Skeletal muscle satellite cell (primary cell): ENCODE measurements at regions not wholly inside any gene's neighbourhood (a gene's known extent, or its start where the extent isn't known, plus 50 kb on each side); places are given as distances from the start of the nearest gene placed in this dataset.

ENCODE experiments used
- H3K27me3 ChIP-seq: 2 replicates; pipeline ENCODE4 v1.7.0; 2013; ENCODE audit warnings: low read length; ENCODE audit not compliant: control insufficient read depth, insufficient read depth
- H3K36me3 ChIP-seq: 2 replicates; pipeline ENCODE4 v1.7.0; 2013; ENCODE audit warnings: mild to moderate bottlenecking, control low read depth, low read length; ENCODE audit not compliant: insufficient read depth
- H3K4me1 ChIP-seq: 2 replicates; pipeline ENCODE4 v1.7.0; 2013; ENCODE audit warnings: low read length; ENCODE audit not compliant: control insufficient read depth, insufficient read depth
- H3K4me2 ChIP-seq: 2 replicates; pipeline ENCODE4 v1.7.0; 2013; ENCODE audit warnings: mild to moderate bottlenecking, low read length
- H3K4me3 ChIP-seq: 2 replicates; pipeline ENCODE4 v1.7.0; 2013; ENCODE audit warnings: low read length
- H3K9ac ChIP-seq: 2 replicates; pipeline ENCODE4 v1.7.0; 2013; ENCODE audit warnings: mild to moderate bottlenecking, low read depth, low read length, moderate library complexity
- H3K9me3 ChIP-seq: replicated peaks from 2 replicates; pipeline ENCODE4 v1.7.0; 2013; ENCODE audit warnings: mild to moderate bottlenecking, control low read depth, low read length

GRCh38 chr11:134630861-134631260 lies 218.8 kb upstream of the B3GAT1 start:
- Histone ChIP-seq H3K9ac (no peak overlapping the region), H3K4me2 (no peak overlapping the region), H3K9me3 (peaks cover 17% of the 10 kb centered on the region), H3K4me3 (no peak overlapping the region), H3K4me1 (no peaks in the 10 kb centered on the region), H3K36me3 (no peaks in the 10 kb centered on the region), H3K27me3 (no peaks in the 10 kb centered on the region)

GRCh38 chr11:134628426-134628825 lies 216.4 kb upstream of the B3GAT1 start:
- Histone ChIP-seq H3K36me3 (no peaks in the 10 kb centered on the region), H3K27me3 (no peaks in the 10 kb centered on the region), H3K9ac (no peak overlapping the region), H3K4me2 (no peak overlapping the region), H3K4me1 (no peaks in the 10 kb centered on the region), H3K9me3 (peaks cover 20% of the 10 kb centered on the region), H3K4me3 (no peak overlapping the region)

GRCh38 chr11:134626032-134626431 lies 214.0 kb upstream of the B3GAT1 start:
- H3K4me1 ChIP-seq = no peaks in the 10 kb centered on the region
- no peaks in the 10 kb centered on the region for H3K27me3 ChIP-seq
- no peak overlapping the region for H3K9ac ChIP-seq
- H3K36me3 ChIP-seq = no peaks in the 10 kb centered on the region
- peaks cover 25% of the 10 kb centered on the region for H3K9me3 ChIP-seq
- H3K4me3 ChIP-seq = no peak overlapping the region
- no peak overlapping the region for H3K4me2 ChIP-seq

GRCh38 chr11:134625631-134626030 lies 213.6 kb upstream of the B3GAT1 start:
- Histone ChIP-seq H3K4me1 (no peaks in the 10 kb centered on the region), H3K4me2 (no peak overlapping the region), H3K27me3 (no peaks in the 10 kb centered on the region), H3K9ac (no peak overlapping the region), H3K4me3 (no peak overlapping the region), H3K9me3 (peaks cover 25% of the 10 kb centered on the region), H3K36me3 (no peaks in the 10 kb centered on the region)

DNA sequence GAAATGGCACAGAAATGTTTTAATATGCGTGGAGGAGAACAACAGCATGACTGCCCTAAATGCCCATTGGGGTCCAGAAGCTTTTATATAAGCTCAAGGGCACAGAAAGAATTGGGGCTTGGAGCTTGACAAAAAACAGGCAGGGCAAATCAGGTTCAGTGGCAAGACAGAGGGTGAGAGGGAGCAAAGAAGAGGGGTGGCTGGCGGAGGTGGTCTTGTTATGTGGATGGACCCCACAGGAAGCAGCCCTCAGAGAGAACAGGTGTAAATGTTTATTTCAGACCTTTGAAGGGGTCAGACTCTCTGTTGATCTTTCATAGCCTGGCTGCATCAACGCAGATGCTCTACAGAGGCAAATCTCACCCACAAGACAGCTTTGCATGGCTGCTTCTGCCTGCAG lies 213.1 kb upstream of the B3GAT1 start:
- H3K9ac ChIP-seq = no peak overlapping the region
- peaks cover 25% of the 10 kb centered on the region for H3K9me3 ChIP-seq
- no peaks in the 10 kb centered on the region for H3K27me3 ChIP-seq
- H3K4me2 ChIP-seq = no peak overlapping the region
- no peaks in the 10 kb centered on the region for H3K4me1 ChIP-seq
- no peak overlapping the region for H3K4me3 ChIP-seq
- H3K36me3 ChIP-seq = no peaks in the 10 kb centered on the region

DNA sequence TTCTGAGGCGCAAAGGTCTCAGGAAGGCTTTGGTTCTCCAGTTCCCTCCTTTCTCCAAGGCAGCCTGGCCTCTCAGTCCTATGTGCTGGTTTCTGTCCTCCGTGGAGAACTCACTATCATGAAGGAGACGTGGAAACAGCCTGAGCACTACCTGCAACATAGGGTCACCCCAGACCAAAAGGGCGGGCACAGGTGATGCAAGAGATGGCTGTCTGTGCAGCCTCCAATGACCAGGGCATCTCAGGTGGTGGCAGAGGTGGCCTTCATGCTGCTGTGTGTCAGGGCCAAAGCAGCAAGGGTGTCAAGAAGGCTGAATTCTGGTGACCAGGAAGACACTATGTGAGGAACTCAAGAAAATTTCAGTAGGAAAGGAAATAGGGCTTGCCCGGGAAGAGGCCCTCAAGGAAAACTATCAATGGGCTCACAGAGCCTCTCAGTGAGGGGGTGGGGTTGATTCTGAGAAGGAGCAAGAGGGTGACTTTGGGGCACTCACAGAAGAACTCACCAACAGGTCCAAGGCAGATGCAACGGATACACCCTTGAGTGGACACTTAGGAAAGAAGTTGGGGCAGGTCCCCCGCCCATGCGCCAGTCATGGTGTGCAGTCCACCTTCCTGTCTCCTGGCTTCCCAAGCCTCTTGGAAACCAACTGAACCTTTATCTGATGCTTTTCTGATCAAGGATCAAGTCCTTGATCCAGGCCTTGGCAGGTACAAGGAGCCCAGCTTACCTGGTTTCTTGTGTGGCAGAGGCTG lies 212.3 kb upstream of the B3GAT1 start:
- peaks cover 25% of the 10 kb centered on the region for H3K9me3 ChIP-seq
- H3K4me2 ChIP-seq = no peak overlapping the region
- H3K4me3 ChIP-seq = no peak overlapping the region
- H3K4me1 ChIP-seq = no peaks in the 10 kb centered on the region
- no peaks in the 10 kb centered on the region for H3K27me3 ChIP-seq
- no peak overlapping the region for H3K9ac ChIP-seq
- no peaks in the 10 kb centered on the region for H3K36me3 ChIP-seq

- no peaks in the 10 kb centered on the region for H3K36me3 ChIP-seq
- peaks cover 30% of the 10 kb centered on the region for H3K9me3 ChIP-seq
- no peak overlapping the region for H3K4me2 ChIP-seq
- no peaks in the 10 kb centered on the region for H3K27me3 ChIP-seq
- H3K9ac ChIP-seq = no peak overlapping the region
- H3K4me3 ChIP-seq = no peak overlapping the region
- no peaks in the 10 kb centered on the region for H3K4me1 ChIP-seq
These were observed 211.7 kb upstream of the B3GAT1 start for GRCh38 chr11:134623711-134624110.

- H3K27me3 ChIP-seq = no peaks in the 10 kb centered on the region
- H3K4me2 ChIP-seq = no peak overlapping the region
- H3K9ac ChIP-seq = no peak overlapping the region
- H3K4me1 ChIP-seq = no peaks in the 10 kb centered on the region
- H3K4me3 ChIP-seq = no peak overlapping the region
- no peaks in the 10 kb centered on the region for H3K36me3 ChIP-seq
- H3K9me3 ChIP-seq = peaks cover 22% of the 10 kb centered on the region
These were observed 210.4 kb upstream of the B3GAT1 start for GRCh38 chr11:134622458-134622857.

DNA sequence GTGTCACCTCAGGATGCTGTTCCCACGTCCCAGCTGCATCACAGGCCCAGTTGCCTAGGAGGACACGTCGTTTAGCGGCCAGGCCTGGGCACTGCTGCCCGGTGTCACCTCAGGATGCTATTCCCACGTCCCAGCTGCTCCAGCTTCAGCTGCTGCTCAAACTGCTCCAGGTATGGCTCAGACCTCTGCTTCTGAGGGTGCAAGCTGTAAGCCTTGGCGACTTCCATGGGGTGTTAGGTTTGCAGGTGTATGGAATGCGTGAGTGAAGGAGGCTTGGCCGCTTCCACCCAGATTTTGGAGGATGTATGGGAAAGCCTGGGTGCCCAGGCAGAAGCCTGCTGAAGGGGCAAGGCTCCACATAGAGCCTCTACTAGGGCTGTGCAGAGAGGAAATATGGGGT lies 205.3 kb upstream of the B3GAT1 start:
- Histone ChIP-seq H3K4me1 (no peaks in the 10 kb centered on the region), H3K4me2 (no peak overlapping the region), H3K9ac (no peak overlapping the region), H3K27me3 (no peaks in the 10 kb centered on the region), H3K9me3 (peaks cover 13% of the 10 kb centered on the region), H3K4me3 (no peak overlapping the region), H3K36me3 (no peaks in the 10 kb centered on the region)

- Histone ChIP-seq H3K4me3 (no peak overlapping the region), H3K9ac (no peak overlapping the region), H3K27me3 (no peaks in the 10 kb centered on the region), H3K4me1 (no peaks in the 10 kb centered on the region), H3K4me2 (no peak overlapping the region), H3K9me3 (peaks cover 12% of the 10 kb centered on the region), H3K36me3 (no peaks in the 10 kb centered on the region)
These were observed 204.0 kb upstream of the B3GAT1 start for GRCh38 chr11:134616038-134616437.

- Histone ChIP-seq H3K4me1 (no peaks in the 10 kb centered on the region), H3K27me3 (no peaks in the 10 kb centered on the region), H3K4me2 (no peak overlapping the region), H3K9ac (no peak overlapping the region), H3K4me3 (no peak overlapping the region), H3K36me3 (no peaks in the 10 kb centered on the region), H3K9me3 (peaks cover 12% of the 10 kb centered on the region)
These were observed 203.1 kb upstream of the B3GAT1 start for GRCh38 chr11:134615041-134615615.

GRCh38 chr11:134614141-134614540 lies 202.1 kb upstream of the B3GAT1 start:
- Histone ChIP-seq H3K27me3 (no peaks in the 10 kb centered on the region), H3K4me2 (no peak overlapping the region), H3K4me1 (no peaks in the 10 kb centered on the region), H3K4me3 (no peak overlapping the region), H3K9me3 (peaks cover 18% of the 10 kb centered on the region), H3K36me3 (no peaks in the 10 kb centered on the region), H3K9ac (no peak overlapping the region)
